ENCODE measurements at regions not wholly inside any gene's neighbourhood (a gene's known extent, or its start where the extent isn't known, plus 50 kb on each side); places are given as distances from the start of the nearest gene placed in this dataset.

DNA sequence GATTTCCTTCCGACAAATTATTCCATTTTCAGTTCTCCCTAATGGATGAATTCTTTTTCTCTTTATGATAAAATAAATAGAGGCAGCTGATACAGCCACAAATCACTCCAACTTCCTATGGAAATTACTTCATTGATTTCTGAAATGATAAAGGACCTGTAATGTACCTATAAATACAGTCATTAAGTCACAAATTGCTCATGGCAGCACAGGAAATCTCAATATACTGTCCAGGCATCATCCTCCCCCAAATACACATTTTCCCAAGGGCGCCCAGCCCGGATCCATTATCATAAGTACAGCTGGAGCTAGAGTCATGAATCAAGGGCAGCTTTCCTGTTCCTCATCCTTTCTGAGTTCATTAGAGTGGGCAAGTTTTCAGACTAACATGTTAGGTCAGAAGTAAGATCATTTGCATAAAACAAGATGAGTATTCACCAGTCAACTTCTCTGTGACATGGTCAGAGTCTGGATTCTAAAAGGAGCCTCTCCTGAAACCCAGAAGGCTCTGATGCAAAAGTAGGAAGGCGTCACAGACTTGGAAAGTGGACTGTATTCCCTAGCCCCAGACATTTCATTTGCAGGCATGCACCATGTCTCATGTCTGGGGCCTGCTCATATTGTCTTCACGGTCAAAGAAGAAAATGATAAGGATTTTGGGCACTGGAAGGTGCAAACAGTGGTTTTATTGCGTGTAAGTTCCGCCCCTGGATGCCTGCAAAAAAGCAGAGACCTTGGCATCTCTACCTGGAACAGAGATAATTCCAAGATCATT is 383.2 kb downstream of the PLK2 start:
- TF ChIP-seq, protein P1, sequence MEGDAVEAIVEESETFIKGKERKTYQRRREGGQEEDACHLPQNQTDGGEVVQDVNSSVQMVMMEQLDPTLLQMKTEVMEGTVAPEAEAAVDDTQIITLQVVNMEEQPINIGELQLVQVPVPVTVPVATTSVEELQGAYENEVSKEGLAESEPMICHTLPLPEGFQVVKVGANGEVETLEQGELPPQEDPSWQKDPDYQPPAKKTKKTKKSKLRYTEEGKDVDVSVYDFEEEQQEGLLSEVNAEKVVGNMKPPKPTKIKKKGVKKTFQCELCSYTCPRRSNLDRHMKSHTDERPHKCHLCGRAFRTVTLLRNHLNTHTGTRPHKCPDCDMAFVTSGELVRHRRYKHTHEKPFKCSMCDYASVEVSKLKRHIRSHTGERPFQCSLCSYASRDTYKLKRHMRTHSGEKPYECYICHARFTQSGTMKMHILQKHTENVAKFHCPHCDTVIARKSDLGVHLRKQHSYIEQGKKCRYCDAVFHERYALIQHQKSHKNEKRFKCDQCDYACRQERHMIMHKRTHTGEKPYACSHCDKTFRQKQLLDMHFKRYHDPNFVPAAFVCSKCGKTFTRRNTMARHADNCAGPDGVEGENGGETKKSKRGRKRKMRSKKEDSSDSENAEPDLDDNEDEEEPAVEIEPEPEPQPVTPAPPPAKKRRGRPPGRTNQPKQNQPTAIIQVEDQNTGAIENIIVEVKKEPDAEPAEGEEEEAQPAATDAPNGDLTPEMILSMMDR (IDR thresholded peaks at IDR 0.05; ENCODE audit: insufficient read depth, low read length, missing control alignments): no peak
- H3K4me3 ChIP-seq (ENCODE audit: low read depth, low read length): no peak overlapping the region
- DNase-seq (ENCODE audit: low read depth, low spot score): no peak
- ChIA-PET POLR2A (no interaction called here), CTCF (interaction anchor here (0.9 kb wide), 1 partner anchor 385 kb away, joined by 3 read pairs; no protein-coding TSS in a partner anchor)

DNA sequence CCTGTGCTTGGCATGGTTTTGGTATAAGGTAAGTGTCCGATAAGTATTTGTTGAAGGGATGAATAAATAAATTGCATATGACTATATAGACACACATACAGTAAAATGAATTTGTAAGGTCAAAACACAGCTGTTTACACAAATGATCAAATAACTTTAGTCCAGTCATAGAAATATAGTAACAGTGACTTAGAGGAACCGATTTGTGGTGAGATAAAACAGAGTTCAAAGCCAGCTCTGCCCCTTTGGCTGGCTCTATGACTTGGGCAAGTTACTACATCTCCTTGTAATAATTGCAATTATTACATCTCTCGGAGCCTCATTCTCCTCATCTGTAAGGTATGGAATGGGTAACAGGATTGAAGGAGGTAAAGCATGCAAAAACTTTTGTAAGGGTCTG is 384.0 kb downstream of the PLK2 start:
- TF ChIP-seq, protein P1 (IDR thresholded peaks at IDR 0.05; ENCODE audit: insufficient read depth, low read length, missing control alignments): no peak
- ChIA-PET POLR2A (no interaction called here), CTCF (interaction anchor here (0.9 kb wide), 1 partner anchor 385 kb away, joined by 3 read pairs; no protein-coding TSS in a partner anchor)
- DNase-seq (ENCODE audit: low read depth, low spot score): no peak
- no peak overlapping the region for H3K4me3 ChIP-seq (ENCODE audit: low read depth, low read length)

DNA sequence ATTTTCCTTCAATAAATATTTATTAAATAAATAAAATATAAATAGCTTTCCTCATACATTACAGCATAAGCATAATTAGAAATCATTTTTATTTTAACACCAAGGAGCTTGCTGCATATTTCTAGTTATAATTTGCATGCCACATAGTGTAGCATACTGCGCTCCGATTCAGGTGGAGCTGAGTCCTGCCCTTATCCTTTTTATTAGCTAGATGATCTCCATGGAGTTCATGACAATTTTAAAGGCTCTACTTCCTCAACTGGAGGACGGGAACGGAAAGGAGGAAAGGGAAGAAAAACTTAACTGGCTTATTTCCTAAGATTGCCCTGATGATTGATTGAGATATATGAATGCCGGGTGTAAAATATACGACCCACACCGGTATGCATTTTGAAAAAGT is 385.2 kb downstream of the PLK2 start:
- TF ChIP-seq, protein P1 (IDR thresholded peaks at IDR 0.05; ENCODE audit: insufficient read depth, low read length, missing control alignments): no peak
- DNase-seq (ENCODE audit: low read depth, low spot score): no peak
- ChIA-PET POLR2A (no interaction called here), CTCF (no interaction called here)
- H3K4me3 ChIP-seq (ENCODE audit: low read depth, low read length): no peak overlapping the region

DNA sequence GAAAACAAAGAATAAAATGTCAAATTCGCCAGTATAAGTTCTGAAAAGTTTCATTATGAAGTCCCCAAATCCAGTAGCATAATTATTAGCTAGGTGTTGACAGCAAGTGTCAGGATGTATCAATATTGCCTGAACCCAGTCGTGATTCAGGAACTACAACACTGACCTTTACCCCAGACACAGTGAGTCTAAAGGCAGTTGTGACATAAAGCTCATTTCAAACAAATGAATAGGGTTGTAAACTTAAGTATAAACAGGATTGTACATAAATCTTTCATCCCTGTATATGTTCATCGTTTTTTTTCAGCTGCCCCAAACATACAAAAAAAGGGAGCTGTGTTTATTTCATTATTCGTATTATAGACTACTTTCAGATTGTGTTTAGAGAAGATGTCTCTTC is 385.7 kb downstream of the PLK2 start:
- no peak for DNase-seq (ENCODE audit: low read depth, low spot score)
- TF ChIP-seq, protein P1 (IDR thresholded peaks at IDR 0.05; ENCODE audit: insufficient read depth, low read length, missing control alignments): no peak
- H3K4me3 ChIP-seq (ENCODE audit: low read depth, low read length): no peak overlapping the region
- CTCF ChIA-PET: no interaction called here
- POLR2A ChIA-PET: no interaction called here

DNA sequence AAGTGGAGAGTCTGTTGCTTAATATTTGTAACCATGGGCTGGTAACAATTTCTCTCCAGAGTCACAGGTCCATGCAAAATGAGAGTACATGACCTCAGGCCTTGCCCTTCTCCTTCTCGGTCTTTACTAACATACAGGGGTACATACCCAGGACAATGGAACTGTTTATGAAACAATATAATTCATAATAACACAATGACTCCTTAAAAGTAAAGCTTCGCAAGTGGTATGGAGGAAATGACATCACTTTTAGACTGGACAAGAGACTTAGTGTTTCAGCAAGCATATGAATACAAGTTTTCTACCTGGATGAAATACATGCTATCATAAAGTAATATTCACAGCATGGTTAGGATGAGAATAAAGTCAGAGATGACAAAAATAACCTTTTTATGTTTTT is 386.6 kb downstream of the PLK2 start:
- ChIA-PET POLR2A (no interaction called here), CTCF (no interaction called here)
- DNase-seq (ENCODE audit: low read depth, low spot score): no peak
- TF ChIP-seq, protein P1 (IDR thresholded peaks at IDR 0.05; ENCODE audit: insufficient read depth, low read length, missing control alignments): no peak
- no peak overlapping the region for H3K4me3 ChIP-seq (ENCODE audit: low read depth, low read length)

DNA sequence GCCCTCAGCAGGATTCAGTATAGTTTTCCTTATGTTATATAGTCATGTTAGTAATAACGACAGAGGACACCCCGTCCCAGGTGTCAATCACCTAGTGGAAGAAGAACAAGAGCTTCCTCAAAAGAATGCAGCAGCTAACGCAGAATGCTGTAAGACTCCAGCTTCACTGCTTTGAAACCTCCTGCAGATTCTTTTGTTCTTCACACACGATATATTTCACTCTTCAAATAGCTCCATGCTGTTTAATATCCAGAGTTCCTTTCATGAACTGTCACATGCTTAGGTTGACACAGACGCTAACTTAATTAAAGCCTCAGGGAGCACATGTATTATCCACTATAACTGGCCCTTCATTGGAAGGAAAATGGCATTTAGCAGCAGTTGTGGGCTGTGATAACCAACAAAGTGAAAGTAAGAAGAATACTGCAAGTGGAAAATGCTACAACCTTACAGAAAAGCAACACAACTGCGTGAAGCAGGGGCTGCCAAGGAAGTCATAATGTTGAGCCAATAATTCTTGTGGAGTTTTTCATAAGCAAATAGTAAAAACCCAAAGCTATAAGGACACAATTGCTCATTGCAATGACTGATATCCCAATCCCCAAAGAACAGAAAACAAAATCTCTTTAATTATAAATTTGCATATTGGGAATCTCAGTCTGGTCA is 387.5 kb downstream of the PLK2 start:
- ChIA-PET CTCF (interaction anchor here (0.6 kb wide), 1 partner anchor 9 kb away, joined by 4 read pairs; no protein-coding TSS in a partner anchor), POLR2A (no interaction called here)
- DNase-seq (ENCODE audit: low read depth, low spot score): no peak
- TF ChIP-seq, protein P1 (IDR thresholded peaks at IDR 0.05; ENCODE audit: insufficient read depth, low read length, missing control alignments): no peak
- no peak overlapping the region for H3K4me3 ChIP-seq (ENCODE audit: low read depth, low read length)

Measured in AG04449 (cell line).